IPS-NIHi7 (cell line): ENCODE measurements at regions not wholly inside any gene's neighbourhood (a gene's known extent, or its start where the extent isn't known, plus 50 kb on each side); places are given as distances from the start of the nearest gene placed in this dataset.
"Not testable (repeated sequence)": the region's sequence is repeated elsewhere in the genome, so short reads cannot be mapped to it uniquely, and the experiment has no call there.

Source experiments
- DNase-seq: peaks from one replicate; pipeline ENCODE4 v3.0.0; 2012; ENCODE audit warnings: mixed read lengths; ENCODE audit errors: extremely low spot score

DNA sequence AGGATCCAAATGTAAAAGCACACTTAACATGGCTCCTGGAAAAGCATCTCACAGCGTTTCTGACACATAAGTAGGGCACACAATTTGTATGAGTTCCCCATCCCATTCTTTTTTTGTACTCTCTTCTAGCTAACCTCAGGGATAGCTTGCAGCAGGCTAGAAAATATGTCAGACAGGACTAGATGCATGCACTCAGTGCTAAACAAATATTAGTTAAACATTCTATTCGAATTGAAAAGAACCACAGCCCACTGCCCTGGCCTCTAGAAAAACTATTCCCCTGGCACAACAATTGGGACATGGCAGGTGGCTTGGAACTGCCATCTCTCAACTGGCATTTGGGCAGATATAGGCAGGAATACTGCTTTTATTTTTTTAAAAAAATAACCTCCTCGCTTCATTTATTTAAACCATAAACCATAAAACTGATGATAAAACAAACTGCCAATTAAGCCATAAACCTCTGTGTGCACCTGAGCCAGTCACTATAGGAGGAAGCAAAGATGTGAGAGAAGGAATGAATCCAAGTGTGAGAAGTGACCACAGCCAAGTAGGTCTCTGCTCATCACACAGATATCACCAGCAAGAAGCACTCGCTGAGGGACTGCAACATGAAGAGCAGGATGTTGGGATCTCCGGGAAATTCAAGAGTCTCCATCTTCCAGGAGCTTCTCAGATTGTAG is 394.1 kb downstream of the NEBL start:
- no peak for DNase-seq

GRCh38 chr10:20494474-20494873 is 402.6 kb downstream of the NEBL start:
- no peak for DNase-seq

DNA sequence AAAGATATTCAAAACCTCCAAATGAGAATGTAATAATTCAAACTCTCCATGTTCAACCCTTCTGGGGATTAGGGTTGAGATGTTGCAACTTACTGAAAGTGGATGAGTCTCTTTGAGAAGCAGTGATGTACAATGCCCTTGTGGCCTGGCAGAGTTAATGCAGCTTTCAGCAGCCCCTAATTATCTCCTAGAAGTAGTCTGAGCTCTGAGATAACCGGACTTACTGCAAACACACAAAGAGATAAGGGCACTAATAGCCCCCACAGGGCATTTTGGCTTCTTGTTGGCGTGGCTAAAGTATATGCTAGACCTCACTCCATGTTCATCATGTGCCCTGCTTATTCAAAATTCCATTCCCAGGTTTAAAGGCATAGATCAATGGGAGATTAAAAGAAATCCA is 404.7 kb downstream of the NEBL start:
- peak; percentile 39 for DNase-seq

DNA sequence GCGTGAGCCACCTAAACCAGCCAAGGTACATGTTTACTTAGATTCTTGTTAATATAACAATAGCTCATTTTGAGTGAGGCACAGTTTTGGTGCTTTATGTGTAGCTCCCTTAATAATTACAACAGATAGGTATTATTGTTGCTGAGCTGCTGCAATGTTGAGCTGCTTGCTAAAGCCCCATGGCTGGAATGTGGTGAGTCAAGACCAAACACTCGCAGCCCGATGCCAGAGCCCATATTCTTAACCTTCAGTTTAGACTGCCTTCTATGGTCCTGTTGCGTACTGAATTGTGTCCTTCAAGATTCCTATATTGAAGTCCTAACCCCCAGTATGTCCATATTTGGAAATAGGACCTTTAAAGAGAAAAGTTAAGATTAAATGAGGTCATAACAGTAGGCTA is 407.1 kb downstream of the NEBL start:
- no peak for DNase-seq

- no peak for DNase-seq
Observed at GRCh38 chr10:20486791-20487190, 410.3 kb downstream of the NEBL start.

DNA sequence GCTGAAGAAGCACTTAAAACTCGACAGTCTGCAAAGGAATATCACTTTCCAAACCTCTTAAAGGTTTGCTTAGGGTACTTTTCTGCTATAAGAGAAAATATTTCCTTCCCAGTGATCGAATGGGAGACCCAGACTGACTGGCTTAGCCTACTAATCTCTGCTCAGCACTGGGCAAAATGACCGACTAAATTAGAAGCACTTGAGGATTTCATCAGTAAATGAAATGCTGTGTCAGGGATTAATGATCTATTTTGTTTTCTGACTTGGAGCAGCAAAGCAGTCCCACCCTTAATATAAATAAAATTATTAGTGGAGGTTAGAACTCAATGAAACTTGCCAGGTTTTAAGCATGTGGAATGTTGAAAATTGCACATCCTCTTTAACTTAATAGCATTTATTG is 411.6 kb downstream of the NEBL start:
- DNase-seq: no peak

- DNase-seq: no peak
Observed at GRCh38 chr10:20481054-20481453, 416.1 kb downstream of the NEBL start.

- DNase-seq: not testable (repeated sequence)
Observed at GRCh38 chr10:20480575-20480974, 416.5 kb downstream of the NEBL start.

GRCh38 chr10:20474064-20474463 is 423.0 kb downstream of the NEBL start:
- DNase-seq: no peak

DNA sequence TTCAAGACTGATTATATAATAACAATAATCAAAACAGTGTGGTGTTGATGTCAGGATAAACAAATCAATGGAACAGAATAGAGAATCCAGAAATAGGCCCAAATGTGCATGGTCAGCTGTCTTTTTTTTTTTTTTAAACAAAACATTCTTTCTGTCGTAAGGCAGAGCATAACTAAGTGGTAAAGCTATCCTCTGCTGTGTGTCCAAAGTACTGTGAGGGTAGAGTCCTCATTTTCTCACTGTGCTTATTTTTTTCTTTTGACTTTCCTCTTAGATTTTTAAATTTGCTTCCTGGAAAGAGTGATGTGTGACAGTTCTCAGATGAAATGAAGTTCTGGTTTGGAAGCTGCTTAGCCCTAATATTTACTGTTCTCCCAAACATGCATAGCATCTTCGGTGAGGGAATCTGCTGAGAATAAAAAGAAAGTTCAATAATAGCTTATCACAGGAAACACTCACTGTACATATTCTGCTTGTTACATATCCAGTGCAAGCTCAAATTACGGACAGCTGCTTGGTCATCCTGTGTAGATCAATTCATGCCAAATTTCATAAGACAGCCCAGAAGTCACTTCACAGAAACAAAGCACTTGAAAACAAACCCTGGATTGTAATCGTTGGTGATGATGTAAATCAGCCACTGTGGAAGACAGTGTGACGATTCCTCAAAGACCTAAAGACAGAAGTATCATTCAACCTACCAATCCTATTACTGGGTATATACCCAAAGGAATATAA is 423.9 kb downstream of the NEBL start:
- DNase-seq: no peak

- DNase-seq: no peak
Observed at GRCh38 chr10:20466731-20467130, 430.4 kb downstream of the NEBL start.

GRCh38 chr10:20457649-20458048 is 439.5 kb downstream of the NEBL start:
- no peak for DNase-seq

GRCh38 chr10:20455774-20456173 is 441.3 kb downstream of the NEBL start:
- no peak for DNase-seq

- no peak for DNase-seq
Observed at GRCh38 chr10:20454331-20454730, 442.8 kb downstream of the NEBL start.

GRCh38 chr10:20446561-20447193 is 450.4 kb downstream of the NEBL start:
- DNase-seq: no peak

GRCh38 chr10:20443094-20443493 is 454.0 kb downstream of the NEBL start:
- DNase-seq: no peak

DNA sequence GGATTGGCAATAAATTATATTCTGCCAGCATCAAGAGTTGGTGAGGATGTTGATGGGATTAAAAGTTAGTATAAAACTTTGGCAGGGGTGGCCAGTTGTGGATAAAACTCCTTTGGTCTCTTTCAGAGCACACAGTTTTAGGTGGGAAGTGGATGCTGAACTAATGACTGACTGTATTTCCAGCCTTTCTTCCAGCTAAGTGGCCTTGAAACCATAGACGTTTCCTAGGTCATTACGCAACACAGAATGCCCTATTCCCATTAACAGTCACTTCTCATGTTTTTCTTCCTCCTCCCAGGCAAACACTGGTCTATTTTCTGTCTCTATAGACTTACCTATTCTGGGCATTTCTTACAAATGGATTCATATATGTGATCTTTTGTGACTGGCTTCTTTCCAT is 467.4 kb downstream of the NEBL start:
- no peak for DNase-seq

GRCh38 chr10:20427821-20428220 is 469.3 kb downstream of the NEBL start:
- no peak for DNase-seq

DNA sequence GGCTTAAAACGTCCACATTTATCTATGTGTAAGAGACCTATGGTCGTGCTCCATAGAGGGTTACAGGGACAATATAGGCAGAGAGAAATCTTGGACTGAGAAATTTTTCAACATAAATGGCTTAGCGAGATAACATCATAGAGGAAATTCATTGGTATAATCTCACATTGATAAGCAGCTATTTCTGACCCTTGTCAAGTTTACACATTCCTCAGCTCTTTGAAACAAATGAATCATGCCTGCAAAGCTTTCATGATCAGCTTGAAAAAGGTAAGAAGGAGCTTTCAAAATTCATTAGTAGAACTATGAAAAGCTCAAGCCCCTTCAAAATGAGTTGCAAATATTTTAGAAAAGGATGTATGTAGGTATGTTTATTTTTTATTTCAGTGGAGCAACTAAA is 478.8 kb downstream of the NEBL start:
- DNase-seq: no peak

DNA sequence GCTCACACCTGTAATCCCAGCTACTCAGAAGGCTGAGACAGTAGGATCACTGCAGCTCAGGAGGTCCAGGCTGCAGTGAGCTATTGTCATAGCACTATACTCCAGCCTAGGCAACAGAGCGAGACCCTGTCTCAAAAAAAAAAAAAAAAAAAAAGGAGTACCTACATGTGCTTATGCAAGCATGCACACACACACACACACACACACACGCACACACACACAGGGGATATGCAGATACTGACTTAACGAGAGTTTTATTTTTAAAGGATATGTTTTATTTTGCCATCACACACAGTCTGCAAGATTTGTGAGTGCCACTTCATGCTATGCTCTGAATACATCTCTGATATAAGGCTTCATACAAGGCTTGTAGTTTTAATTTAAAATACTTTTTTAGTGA is 479.3 kb downstream of the NEBL start:
- no peak for DNase-seq

GRCh38 chr10:20415684-20416083 is 481.4 kb downstream of the NEBL start:
- DNase-seq: no peak

DNA sequence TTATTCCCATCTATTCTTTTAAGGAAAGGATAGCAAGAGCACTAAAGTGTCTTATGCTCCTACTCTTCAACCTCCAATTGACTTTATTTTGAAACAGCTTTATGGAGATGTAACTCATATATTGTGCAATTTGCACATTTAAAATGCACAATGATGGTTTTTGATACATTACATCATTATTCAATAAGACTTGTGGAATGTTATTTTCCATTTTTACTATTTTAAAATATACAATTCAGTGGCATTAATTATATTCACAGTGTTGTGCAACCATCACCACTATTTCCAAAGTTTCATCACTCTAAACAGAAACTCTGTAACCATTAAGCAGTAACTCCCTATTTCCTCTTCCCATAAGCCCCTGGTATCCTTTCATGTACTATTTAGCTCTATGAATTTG is 489.8 kb downstream of the NEBL start:
- no peak for DNase-seq
